Cardiac septum (tissue), 1 donor: ENCODE measurements at regions not wholly inside any gene's neighbourhood (a gene's known extent, or its start where the extent isn't known, plus 50 kb on each side); places are given as distances from the start of the nearest gene placed in this dataset.
"Not testable (repeated sequence)": the region's sequence is repeated elsewhere in the genome, so short reads cannot be mapped to it uniquely, and the experiment has no call there.

Experiments used
- DNase-seq: peaks from one replicate; pipeline ENCODE4 v3.0.0-alpha.2; 2020; ENCODE audit warnings: low spot score
- intact Hi-C: fragments of 100-400 bp; cut with DNase I; formaldehyde crosslinking; loops from one replicate; pipeline ENCODE4 v1.14.0; 2022
- donor health status: DM: no; HTN: no; CAD: no.

DNA sequence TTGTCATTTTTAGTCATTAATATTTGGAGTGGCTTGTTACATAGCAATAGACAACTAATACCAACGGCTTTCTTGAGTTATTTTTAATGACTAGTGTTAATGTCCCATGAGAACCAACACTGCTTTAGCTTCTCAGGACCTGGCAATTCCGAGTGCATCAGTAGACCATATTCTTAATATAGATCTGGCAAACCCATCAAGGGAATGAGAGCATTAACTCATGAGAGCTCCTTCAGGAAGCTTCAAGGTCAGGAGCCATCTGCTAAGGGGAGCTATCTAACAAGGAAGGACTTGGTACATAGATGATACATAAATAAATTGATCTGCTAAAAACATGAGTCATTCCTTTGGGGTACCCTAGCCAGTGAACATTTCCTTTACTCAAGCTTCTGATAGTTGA is 122.6 kb upstream of the EPHA3 start:
- intact Hi-C loops = no loop called here
- no peak for DNase-seq

DNA sequence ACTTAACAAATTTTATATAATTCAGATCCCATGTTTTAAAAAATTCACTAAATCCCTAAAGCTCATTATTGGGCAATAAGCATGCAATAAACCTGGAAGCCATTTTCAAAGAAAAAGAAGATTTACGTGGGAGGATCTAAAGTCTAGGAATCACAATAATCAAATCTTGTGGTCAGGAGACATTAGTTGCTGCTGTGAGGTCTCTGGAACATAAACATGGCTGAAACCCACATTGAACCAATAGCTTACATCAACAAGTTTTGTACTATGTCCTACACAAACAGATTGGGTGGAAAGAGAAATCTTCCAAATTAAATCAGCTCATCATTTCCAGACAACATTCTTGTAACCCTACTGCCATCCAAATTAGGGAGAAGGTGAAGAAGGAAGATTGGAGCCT is 121.9 kb upstream of the EPHA3 start:
- intact Hi-C loops = no loop called here
- DNase-seq = no peak

DNA sequence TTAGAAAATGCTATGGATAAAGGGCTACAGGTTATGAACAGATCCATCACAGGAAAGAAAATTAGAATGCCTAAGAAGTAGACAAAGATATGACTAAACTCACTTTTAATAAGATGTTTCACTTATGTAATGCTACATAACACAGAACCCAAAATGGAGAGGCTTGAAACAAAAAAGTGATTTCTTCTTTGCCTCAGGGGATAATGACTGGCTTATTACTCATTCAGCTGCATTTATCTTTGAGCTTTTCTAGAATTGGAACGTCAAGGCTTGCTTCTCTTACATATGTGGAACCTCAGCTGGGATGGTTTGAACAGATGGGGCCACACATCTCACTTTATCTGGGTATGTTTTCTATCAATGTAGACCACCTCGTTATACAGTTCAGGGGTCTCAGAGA is 120.6 kb upstream of the EPHA3 start:
- DNase-seq = no peak
- intact Hi-C loops = no loop called here

DNA sequence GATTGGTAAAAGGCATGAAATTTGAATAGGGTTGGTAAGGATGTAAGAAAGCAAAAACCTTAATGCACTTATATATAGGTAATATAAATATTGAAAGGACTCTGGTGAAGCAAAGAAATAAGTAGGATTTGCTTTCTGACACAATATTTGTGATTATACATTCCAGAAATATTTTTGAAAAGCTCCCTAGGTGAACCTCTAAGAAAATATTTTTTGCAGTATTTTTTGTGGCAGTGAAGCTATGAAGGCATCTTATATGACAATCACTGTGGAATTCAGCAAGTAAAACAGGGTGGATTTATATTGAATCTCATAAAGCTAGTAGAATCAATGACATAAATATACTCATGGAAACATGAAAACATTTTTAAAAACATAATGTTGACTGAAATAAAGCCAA is 119.6 kb upstream of the EPHA3 start:
- intact Hi-C loops = no loop called here
- no peak for DNase-seq

DNA sequence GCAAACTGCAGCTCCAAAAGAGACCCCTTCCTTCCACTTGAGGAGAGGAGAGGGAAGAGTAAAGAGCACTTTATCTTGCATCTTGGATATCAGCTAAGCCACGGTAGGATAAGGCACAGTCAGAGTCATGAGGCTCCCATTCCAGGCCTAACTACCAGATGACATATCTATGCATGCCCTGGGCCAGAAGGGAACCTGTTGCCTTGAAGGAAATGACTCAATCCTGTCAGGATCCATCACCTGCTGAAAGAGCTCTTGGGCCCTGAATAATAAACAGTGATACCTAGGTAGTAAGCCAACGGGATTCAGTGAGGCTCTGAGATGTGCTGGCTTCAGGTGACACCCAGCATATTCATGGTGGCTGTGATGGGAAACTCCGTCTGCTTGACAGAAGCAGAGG is 118.5 kb upstream of the EPHA3 start:
- DNase-seq = no peak
- intact Hi-C loops = no loop called here

DNA sequence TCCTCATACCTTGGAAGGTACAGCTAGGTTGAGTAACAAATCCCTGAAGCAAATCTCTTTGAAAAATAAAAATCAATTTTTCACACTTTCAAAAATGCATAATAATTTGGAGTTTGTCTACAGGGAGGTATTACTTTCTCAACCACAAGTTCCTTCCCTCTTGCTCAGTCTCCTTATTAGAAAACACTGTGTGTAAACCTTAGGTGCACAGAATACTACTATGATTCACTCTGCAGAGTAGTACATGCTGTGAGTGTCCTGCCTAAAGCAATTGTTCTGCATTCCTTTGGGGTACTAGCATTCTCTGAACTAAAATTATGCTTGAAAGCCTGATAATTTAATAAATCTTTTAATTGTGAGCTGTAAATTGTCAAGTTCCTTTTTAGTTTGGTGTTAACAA is 115.9 kb upstream of the EPHA3 start:
- intact Hi-C loops = no loop called here
- no peak for DNase-seq

DNA sequence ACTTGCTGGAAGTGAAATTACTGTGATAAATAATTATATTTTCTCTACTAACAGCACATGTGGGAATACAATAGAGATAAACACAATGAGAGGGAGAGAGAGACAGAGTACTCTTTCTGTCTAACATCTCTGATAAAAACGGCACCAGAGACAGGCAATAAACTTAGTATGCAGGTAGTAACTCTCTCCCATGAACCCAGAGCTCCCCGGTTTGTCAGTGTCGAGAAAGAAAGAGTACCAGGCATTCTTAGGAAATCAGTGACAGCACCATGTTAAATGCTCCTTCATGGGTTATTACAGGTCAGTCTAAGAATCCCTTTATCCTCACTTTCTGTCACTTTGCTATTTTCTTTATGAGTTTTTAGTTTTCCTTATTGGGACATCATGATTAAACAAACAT is 110.7 kb upstream of the EPHA3 start:
- intact Hi-C loops = no loop called here
- DNase-seq = no peak

DNA sequence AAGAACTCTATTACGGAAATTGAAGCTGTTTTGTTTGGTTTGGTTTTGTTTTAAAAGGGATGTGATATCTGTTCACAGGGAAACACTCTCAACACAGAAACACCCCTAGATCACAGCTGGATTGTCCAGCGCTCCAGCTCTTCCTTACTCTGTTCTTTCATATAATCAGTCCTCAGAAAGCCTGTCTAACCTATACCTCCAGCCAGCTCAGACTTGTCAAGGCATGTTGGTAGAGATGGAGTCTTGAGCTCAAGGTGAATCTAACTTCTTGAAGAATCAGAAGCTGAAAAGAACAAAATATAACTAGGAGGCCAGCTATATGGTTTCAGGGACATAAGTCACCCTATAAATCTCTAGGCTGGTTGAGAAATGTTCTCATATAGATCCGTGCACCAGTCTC is 110.2 kb upstream of the EPHA3 start:
- intact Hi-C loops = no loop called here
- no peak for DNase-seq

DNA sequence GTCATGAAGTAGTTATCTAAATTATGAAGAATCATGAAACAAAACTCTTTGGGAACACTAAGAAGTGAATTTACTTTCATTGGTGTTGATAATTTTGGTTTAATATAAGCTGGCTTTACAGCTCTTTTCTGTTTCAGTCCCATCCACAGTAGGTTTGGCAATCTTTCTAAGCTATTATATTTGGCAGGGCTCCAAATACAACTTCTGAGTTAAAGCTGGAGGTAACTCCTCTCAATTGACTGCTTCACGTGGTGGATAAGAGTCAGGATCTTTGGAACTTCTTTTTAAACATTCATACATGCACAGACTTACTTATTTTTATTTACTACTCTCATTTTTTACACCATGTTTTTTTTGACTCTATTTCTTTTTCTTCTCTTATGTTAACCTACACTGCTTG is 106.5 kb upstream of the EPHA3 start:
- intact Hi-C loops = no loop called here
- no peak for DNase-seq

DNA sequence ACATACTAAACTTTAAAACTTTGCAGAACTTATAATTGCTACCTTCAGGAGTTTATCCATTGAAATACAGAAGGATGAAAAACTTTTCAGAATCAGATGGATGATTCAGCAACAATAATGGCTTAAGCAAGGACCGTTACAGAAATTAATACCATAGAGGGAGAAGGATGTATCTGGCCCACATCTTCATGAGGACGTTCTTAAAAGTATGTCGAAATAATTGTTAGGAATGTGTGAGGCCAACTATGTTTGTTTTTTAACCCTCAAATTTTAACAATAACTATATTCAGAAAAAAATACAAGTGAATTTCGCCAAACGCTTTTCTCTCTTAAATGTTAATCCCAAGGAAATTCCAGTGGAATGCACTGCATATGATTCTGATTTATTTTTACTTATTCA is 105.2 kb upstream of the EPHA3 start:
- intact Hi-C loops = no loop called here
- DNase-seq = no peak

DNA sequence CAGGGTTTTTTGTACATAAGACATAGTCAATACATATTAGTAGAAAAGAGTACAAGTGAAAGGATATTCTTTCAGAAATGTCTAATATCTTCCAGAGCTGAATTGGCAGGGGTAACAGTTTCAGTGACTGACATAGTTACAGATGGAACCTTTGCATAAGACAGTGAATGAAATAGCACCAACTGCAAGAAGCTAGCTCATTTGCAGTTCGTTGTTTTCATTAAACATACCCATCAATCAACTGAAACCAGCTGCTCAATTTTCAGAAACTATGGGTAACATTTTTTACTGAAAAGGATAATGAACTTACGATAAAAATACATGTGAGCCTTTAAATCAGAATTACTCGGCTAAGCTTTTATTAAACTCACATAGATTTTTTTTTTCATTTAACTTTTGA is 93.9 kb upstream of the EPHA3 start:
- DNase-seq = no peak
- intact Hi-C loops = no loop called here

DNA sequence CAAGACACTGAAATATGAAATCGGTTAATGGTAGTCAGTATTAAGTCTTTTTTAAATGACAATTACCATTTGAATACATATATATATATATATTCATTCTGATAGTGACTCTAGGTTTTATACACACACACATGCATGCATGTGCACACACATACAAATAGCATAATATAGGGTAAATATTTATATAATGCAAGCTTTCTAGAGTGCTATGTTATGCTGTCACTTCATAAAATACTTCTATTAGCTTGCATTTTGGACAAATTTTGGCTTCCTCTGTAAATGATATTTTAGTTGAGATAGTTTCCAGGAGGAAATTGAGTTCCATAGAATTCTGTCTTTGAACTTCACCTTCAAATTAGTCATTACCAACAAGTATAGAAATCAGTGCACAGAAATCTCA is 89.9 kb upstream of the EPHA3 start:
- intact Hi-C loops = no loop called here
- no peak for DNase-seq

DNA sequence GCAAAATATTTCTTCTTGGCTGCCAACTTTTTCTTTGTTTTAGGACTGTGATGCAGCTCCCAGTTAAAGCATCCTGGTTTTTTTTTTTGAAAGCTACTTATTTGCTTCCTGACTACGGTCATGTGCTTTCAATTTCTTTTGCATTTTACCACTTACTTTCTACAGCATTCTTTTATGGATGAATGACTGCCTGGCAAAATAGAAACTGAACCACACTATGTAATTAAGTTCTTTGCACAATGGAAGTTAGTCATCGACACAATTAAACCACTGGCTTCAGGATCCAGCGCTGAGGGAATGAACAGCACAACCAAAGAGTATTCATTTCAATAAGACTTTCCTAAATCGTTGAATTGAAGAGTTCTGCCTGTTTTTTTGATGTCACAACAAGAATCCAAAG is 82.2 kb upstream of the EPHA3 start:
- DNase-seq = no peak
- intact Hi-C loops = no loop called here

DNA sequence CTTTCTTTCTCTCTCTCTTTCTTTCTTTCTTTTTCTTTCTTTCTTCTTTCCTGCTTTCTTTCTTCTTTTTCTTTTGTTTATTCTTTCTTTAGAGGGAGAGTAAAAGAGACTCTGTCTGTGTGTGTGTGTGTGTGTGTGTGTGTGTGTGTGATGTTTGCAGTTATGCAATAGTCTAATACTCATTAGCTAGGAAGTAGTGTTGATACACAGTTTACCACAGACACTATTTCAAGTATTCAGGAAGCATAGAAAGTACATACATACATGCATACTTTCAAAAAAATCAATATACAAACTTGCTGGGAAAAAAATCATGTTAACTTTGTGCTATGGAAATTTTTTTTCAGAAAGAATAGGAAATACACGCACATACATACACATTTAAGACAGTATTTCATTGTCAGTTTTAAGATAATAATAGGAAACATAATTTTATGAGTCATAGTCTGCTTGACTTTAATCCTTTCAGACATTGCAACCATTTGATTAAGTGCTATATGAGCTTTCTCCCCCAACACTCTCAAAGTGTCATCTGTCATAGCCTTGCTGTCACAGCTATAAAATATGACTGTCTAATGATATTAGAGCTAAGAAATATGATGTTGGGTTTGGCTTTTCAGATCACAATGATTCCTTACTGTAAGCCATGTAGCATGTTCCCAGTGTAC is 74.9 kb upstream of the EPHA3 start:
- DNase-seq = no peak
- intact Hi-C loops = no loop called here

DNA sequence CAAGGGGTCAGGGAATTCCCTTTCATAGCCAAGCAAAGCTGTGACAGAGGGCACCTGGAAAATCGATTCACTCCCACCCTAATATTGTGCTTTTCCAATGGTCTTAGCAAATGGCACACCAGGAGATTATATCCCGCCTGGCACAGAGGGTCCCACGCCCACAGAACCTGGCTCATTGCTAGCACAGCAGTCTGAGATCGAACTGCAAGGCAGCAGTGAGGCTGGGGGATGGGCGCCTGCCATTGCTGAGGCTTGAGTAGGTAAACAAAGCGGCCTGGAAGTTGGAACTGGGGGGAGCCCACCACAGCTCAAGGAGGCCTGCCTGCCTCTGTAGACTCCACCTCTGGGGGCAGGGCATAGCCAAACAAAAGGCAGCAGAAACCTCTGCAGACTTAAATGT is 72.7 kb upstream of the EPHA3 start:
- DNase-seq, intact Hi-C loops: not testable (repeated sequence)

DNA sequence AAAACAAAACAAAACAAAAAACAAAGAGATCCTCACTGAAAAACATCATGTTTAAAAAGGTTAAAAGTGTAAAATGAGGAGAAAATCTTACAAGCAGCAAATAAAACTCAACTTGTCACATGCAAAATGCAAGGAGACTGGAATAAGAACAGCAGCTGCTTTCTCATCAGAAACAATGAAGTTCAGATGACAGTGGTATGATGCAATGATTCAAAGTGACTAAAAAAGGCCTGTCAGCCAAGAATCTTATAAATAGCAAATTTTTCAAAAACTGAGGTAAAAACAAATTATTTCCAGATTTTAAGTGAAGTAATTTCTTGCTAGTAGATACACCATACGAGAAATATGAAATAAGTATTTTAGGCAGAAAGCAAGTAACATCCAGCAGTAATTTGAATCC is 68.6 kb upstream of the EPHA3 start:
- DNase-seq = no peak
- intact Hi-C loops = no loop called here

DNA sequence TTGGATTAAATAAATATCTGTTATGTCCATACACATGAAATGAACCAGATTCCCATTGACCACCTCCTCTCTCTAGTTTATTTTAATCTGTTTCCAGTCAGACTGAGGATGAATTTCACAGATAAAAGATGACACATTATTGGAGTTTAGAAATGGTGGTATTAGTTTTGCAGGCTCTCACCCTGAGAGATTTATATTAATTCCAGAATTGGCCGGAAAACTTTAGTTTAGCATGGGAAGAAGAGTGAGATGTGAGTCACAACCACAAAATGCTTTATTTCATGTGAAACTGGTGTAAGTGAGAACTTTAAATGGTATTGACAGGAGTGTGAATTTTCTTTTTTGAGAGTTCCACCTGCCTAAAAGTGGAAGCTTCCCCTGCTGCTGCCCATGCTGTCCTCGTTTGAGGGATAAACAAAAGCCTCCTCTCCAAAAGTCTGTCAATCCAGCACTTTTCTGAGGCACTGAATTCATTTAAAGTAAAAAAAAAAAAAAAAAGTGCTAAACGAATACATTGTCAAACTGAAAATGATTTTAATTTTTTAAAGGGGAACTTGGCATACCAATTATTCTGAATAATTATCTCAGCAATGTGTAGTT is 65.1 kb upstream of the EPHA3 start:
- DNase-seq = no peak
- intact Hi-C loops = no loop called here

DNA sequence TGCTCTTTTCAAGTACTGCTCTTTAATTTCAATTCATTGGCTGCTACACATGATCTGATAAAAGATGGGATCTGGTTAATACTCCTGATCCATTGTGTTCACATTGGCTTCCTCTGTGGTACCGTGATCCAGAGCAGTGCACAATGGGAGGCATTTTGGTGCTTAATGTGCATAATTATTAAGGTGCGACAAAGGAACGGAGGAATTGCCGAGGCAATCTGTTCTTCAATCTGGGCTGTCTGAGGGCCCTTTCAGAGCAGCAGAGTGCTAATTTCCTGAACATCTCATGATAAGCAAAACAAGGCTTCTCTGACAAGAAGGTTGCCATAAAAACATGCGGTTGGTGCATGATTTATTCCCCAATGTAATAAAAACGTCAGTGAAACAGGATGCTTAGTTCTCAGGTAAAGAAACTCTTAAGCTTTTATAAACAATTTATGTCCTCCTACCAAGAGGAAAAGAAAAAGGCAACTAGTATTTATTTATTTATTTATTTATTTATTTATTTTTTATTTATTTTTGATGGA is 64.0 kb upstream of the EPHA3 start:
- DNase-seq = no peak
- intact Hi-C loops = no loop called here

DNA sequence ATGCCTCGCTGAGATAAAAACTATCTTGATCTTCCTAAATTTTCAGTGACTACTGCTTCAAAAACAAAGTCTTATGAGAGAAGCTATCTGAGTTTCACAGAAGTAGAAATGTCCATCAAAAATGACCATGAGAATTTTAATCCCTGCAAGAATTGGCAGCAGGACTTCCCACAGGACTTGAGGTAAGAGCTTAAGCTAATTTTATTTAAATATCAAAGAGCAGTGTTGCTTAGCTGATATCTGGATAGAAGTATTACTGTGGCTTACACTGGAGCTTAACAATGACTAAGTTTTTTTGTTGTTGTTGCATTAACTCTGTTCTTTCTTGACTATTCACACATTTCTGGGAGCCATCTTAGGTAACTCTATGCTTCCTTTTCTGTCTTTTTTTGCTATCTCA is 60.8 kb upstream of the EPHA3 start:
- intact Hi-C loops = no loop called here
- no peak for DNase-seq

DNA sequence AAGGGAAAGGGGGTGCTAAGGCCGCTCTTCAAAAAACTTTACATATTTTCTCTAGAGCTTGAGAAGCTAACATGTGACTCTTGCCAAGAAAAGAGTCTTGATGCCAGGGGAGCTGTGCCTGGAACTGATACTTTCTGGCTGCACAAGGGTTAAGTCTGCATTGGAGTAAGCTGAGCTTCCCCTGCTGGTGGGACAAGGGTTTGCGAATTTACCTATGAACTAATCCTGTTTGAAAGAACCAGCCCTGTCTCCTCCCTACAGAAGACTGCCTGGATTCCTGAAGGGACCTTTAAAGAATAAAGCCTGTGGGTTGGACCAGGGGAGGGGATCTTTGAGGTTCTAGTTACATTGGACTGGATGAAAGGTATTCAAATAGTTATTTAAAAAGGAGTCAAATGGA is 58.3 kb upstream of the EPHA3 start:
- intact Hi-C loops = no loop called here

DNA sequence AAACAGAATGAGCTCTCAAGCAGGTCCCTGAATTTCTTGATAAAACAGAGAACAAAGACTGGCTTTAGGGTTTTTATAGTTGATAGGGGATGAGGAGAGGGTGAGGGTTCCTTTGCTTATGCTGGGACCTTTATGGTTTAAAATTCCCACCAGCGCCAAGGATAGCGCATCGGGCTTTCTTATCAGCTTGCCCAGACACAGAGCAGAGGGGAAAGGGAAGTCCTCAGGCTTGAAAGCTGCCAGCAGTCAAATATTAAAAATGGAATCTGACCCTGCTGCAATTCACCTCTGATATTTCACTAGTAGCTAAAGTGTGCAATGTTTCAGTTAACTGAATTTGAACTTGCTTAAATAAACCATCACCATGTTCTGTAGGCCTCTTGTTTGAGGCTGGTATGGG is 55.0 kb upstream of the EPHA3 start:
- DNase-seq = no peak
- intact Hi-C loops = no loop called here

More for the DNA sequence above, 58.3 kb upstream of the EPHA3 start:
- DNase-seq = no peak

DNA sequence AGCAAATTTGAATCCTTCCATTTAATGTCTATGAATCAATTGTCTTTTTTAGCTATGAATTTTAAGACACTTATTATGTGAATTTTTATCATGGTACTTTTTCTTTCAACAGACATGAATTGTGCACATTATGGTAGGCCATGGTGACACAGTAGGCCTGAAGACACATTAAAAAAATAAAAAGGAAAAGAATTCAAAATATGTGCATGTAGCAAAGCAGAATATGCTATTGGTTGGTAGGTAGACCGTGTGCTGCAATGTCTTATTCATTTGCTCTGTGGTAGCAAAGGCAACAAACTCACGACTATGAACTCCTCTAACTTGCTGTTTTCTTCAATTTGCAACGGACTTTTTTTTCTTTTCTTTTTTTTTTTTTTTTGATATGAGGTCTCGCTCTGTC is 50.0 kb upstream of the EPHA3 start:
- no peak for DNase-seq
- intact Hi-C loops = no loop called here
